ENCODE measurements at regions not wholly inside any gene's neighbourhood (a gene's known extent, or its start where the extent isn't known, plus 50 kb on each side); places are given as distances from the start of the nearest gene placed in this dataset.

- no peaks in the 10 kb centered on the region for H3K36me3 ChIP-seq (ENCODE audit: control insufficient read depth in 1 of 2, insufficient read depth in 2 of 2, low read length in 2 of 2)
- H3K9ac ChIP-seq (ENCODE audit: low read length), result no peak overlapping the region
- BruUV-seq (replicated peaks), result no TSS peak
- ChIA-PET CTCF (no interaction called here), RAD21 (ENCODE audit: low non-redundant PET in 1 of 2, low total read pairs in 2 of 2, uncharacterized antibody in 2 of 2, unreplicated experiment in 2 of 2) (no interaction called here), POLR2A (no interaction called here)
- no peak overlapping the region for H3K4me2 ChIP-seq (ENCODE audit: low read length)
- intact Hi-C loops (cut with micrococcal nuclease), result no loop called here
- peaks cover 0 to 4% of the 10 kb centered on the region in 2 experiments; a peak in 1 of 4 replicates for H3K9me3 ChIP-seq (ENCODE audit: control insufficient read depth in 1 of 2, insufficient read depth in 1 of 2, low read depth in 1 of 2, low read length in 2 of 2)
- no peaks in the 10 kb centered on the region for H3K9me2 ChIP-seq (ENCODE audit: insufficient read depth)
- no peaks in the 10 kb centered on the region for H3K4me1 ChIP-seq (ENCODE audit: control insufficient read depth in 1 of 2, insufficient read depth in 2 of 2, low read length in 2 of 2)
- peaks cover 10% of the 10 kb centered on the region for H3K27me3 ChIP-seq (ENCODE audit: insufficient read depth, low read length)
- ATAC-seq (no peak), DNase-seq (ENCODE audit: low read depth, low spot score) (no peak)
- H3K79me2 ChIP-seq (ENCODE audit: insufficient read depth, low read length), result no peaks in the 10 kb centered on the region
- H4K20me1 ChIP-seq (ENCODE audit: insufficient read depth), result no peaks in the 10 kb centered on the region
- no peak for TF ChIP-seq FOSL1 (IDR thresholded peaks at IDR 0.05; ENCODE audit: low read depth)
- TF ChIP-seq TCF7L2 (IDR thresholded peaks at IDR 0.05; ENCODE audit: borderline replicate concordance, extremely low read depth, insufficient read depth, insufficient read length), result no peak
- no peak for TF ChIP-seq ZNF274 (IDR thresholded peaks at IDR 0.05; ENCODE audit: low read depth, low read length)
- TF ChIP-seq ZFX (IDR thresholded peaks at IDR 0.05), result no peak
- no peak for TF ChIP-seq REST (IDR thresholded peaks at IDR 0.05; ENCODE audit: low read depth)
- TF ChIP-seq CEBPB (IDR thresholded peaks at IDR 0.05; ENCODE audit: low read depth), result no peak
- TF ChIP-seq EGR1 (IDR thresholded peaks at IDR 0.05; ENCODE audit: low read depth), result no peak
- TF ChIP-seq SRF (IDR thresholded peaks at IDR 0.05; ENCODE audit: low read depth), result no peak
- TF ChIP-seq EZH2 (IDR thresholded peaks at IDR 0.05), result no peak
- no peak for TF ChIP-seq CBX3 (IDR thresholded peaks at IDR 0.05; ENCODE audit: low read depth)
- TF ChIP-seq SIN3A (IDR thresholded peaks at IDR 0.05; ENCODE audit: low read depth), result no peak
- no peak for TF ChIP-seq POLR2A (IDR thresholded peaks at IDR 0.05; ENCODE audit: borderline replicate concordance, extremely low read depth, insufficient read depth, insufficient read length)
- H2AFZ ChIP-seq (ENCODE audit: low read depth, low read length, poor library complexity, severe bottlenecking), result no peak overlapping the region
- no peak overlapping the region for H3K27ac ChIP-seq (ENCODE audit: low read depth, low read length)
- no peak overlapping the region for H3K4me3 ChIP-seq (replicated peaks in 1 of 2; ENCODE audit: low read depth in 1 of 2, low read length in 2 of 2)
These were observed 202.2 kb downstream of the RRAGC start for GRCh38 chr1:38657207-38657840.
